Activated T-cell treated with anti-CD3 and anti-CD28 coated beads, Interleukin-2, amount 50 U/mL, for 4 hours (primary cell): ENCODE measurements at regions not wholly inside any gene's neighbourhood (a gene's known extent, or its start where the extent isn't known, plus 50 kb on each side); places are given as distances from the start of the nearest gene placed in this dataset.
"Not testable (repeated sequence)": the region's sequence is repeated elsewhere in the genome, so short reads cannot be mapped to it uniquely, and the experiment has no call there.

Experiments used
- ATAC-seq, 2 donors: fragments of 200-7000 bp; cut with Tn5 transposase; one replicate each; pipeline ENCODE4 v1.10.0; 2021
- DNase-seq: peaks from one replicate; pipeline ENCODE4 v3.0.0-alpha.2; 2020
- H3K27me3 Mint-ChIP-seq: one replicate; pipeline ENCODE4 v1.8.0; 2021; ENCODE audit warnings: low read depth, mixed read lengths
- H3K36me3 Mint-ChIP-seq: one replicate; pipeline ENCODE4 v1.8.0; 2022; ENCODE audit warnings: mixed read lengths; ENCODE audit not compliant: insufficient read depth
- H3K4me1 Mint-ChIP-seq: one replicate; pipeline ENCODE4 v1.8.0; 2021; ENCODE audit warnings: low read depth, mixed read lengths
- H3K4me3 Mint-ChIP-seq: one replicate; pipeline ENCODE4 v1.8.0; 2021; ENCODE audit warnings: mild to moderate bottlenecking, moderate library complexity, mixed read lengths
- H3K9me3 Mint-ChIP-seq: one replicate; pipeline ENCODE4 v1.8.0; 2021; ENCODE audit warnings: mixed read lengths

- H3K4me1 Mint-ChIP-seq: no peaks in the 10 kb centered on the region
- no peaks in the 10 kb centered on the region for H3K9me3 Mint-ChIP-seq
- ATAC-seq (no peak), DNase-seq (no peak)
- H3K27me3 Mint-ChIP-seq: peaks cover 9% of the 10 kb centered on the region
- no peak overlapping the region for H3K4me3 Mint-ChIP-seq
- no peaks in the 10 kb centered on the region for H3K36me3 Mint-ChIP-seq
Measured at GRCh38 chr2:126979039-126980003, 80.6 kb downstream of the TEX51 start.

DNA sequence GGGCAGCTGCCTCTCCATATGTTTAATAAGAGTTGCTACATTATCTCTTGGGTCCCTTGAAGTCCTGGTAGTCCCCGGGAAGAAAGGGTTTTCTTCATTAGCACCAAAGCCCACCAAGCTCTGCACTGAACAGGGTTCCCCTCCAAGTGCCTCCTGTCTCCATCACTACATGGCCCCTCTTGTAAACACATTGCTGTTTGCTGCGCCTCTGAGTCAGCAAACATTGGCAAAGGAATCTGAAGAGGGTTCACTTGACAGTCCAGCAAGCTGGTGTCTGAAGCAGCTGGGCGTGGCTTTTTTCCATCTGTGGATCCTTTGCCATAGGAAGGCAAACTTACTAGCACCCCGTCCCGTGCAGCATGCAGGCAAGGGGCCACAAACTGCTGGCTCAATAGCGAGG, 82.8 kb downstream of the TEX51 start:
- Mint-ChIP-seq H3K4me1 (no peaks in the 10 kb centered on the region), H3K27me3 (peaks cover 13% of the 10 kb centered on the region), H3K36me3 (no peaks in the 10 kb centered on the region), H3K9me3 (no peaks in the 10 kb centered on the region), H3K4me3 (no peak overlapping the region)
- no peak for DNase-seq
- ATAC-seq: no peak

DNA sequence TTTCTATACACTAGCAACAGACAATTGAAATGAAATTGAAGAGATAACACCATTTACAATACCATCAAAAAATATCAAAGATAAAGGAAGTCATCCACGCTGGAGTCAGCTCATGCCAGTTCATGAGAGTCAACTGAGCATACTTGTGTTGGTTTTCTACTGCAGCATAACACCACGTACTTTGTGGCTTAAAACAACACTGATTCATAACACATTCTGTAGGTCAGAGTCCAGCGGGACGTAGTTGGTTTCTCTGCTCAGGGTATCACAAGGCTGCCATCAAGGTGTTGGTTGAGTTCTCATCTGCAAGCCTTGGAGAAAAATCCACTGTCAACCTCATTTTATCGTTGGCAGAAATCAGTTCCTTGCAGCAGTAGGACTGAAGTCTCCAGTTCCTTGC, 84.2 kb downstream of the TEX51 start:
- Mint-ChIP-seq H3K36me3 (no peaks in the 10 kb centered on the region), H3K27me3 (peaks cover 16% of the 10 kb centered on the region), H3K4me1 (no peaks in the 10 kb centered on the region), H3K4me3 (no peak overlapping the region), H3K9me3 (no peaks in the 10 kb centered on the region)
- ATAC-seq (no peak), DNase-seq (no peak)

DNA sequence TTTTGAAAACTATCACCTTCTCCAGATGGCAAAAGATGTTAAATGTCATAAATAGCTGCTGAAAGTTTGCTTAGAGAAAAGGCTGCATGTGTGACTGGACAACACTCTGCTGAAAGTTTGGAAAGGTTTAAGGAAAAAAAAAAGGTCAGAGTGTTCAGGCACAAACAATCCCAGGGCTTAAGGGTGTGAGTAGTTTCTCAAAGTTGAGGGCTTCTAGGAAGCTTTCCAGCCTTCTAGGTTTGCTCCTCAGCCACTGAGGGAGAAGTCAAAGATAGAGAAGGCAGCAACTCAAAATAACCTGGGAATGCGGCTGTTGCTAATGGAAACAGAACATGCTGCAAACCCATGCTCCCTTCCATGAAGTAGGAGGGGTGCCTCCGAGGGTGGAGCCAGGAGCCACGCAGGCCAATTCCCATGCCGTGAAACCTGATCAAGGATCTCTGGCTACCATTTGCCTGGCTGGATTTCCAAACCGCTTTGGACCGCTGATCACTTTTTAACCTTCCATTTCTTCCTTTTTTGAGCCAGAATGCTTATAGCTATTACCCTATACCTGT, 88.0 kb downstream of the TEX51 start:
- H3K4me1 Mint-ChIP-seq: no peaks in the 10 kb centered on the region
- ATAC-seq (no peak), DNase-seq (no peak)
- no peaks in the 10 kb centered on the region for H3K36me3 Mint-ChIP-seq
- H3K4me3 Mint-ChIP-seq: no peak overlapping the region
- H3K9me3 Mint-ChIP-seq: peaks cover 5% of the 10 kb centered on the region
- peaks cover 25% of the 10 kb centered on the region for H3K27me3 Mint-ChIP-seq

GRCh38 chr2:126988482-126988881, 89.8 kb downstream of the TEX51 start:
- peaks cover 5% of the 10 kb centered on the region for H3K9me3 Mint-ChIP-seq
- no peak for DNase-seq
- peaks cover 37% of the 10 kb centered on the region for H3K27me3 Mint-ChIP-seq
- H3K36me3 Mint-ChIP-seq: no peaks in the 10 kb centered on the region
- ATAC-seq: no peak
- no peak overlapping the region for H3K4me3 Mint-ChIP-seq
- no peaks in the 10 kb centered on the region for H3K4me1 Mint-ChIP-seq

GRCh38 chr2:126989064-126989463, 90.4 kb downstream of the TEX51 start:
- not testable (repeated sequence) for ATAC-seq, H3K4me3 Mint-ChIP-seq, H3K9me3 Mint-ChIP-seq, H3K36me3 Mint-ChIP-seq, DNase-seq, H3K4me1 Mint-ChIP-seq
- H3K27me3 Mint-ChIP-seq: peaks cover 37% of the 10 kb centered on the region

DNA sequence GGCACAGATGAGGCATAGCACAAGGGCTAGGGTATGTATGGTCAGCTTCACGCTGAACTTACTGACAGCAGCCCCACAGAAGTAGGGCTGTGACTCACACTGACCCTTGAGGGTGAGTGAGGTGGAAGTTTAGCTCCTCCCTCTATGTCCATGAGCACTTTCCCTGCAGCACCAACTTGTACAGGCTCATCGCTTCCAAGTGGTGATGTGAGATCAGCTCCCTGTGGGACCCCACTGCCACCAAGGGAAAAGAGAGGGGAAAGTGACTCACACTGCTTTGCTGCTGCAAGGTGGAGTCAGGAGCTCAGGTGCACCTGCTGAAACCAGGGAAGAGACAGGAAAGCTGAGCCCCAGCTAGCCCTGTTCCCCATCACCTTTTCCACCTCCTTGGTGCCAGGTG, 91.5 kb downstream of the TEX51 start:
- no peak for ATAC-seq
- Mint-ChIP-seq H3K36me3 (no peaks in the 10 kb centered on the region), H3K27me3 (peaks cover 37% of the 10 kb centered on the region), H3K9me3 (peaks cover 5% of the 10 kb centered on the region), H3K4me1 (no peaks in the 10 kb centered on the region), H3K4me3 (no peak overlapping the region)
- no peak for DNase-seq

DNA sequence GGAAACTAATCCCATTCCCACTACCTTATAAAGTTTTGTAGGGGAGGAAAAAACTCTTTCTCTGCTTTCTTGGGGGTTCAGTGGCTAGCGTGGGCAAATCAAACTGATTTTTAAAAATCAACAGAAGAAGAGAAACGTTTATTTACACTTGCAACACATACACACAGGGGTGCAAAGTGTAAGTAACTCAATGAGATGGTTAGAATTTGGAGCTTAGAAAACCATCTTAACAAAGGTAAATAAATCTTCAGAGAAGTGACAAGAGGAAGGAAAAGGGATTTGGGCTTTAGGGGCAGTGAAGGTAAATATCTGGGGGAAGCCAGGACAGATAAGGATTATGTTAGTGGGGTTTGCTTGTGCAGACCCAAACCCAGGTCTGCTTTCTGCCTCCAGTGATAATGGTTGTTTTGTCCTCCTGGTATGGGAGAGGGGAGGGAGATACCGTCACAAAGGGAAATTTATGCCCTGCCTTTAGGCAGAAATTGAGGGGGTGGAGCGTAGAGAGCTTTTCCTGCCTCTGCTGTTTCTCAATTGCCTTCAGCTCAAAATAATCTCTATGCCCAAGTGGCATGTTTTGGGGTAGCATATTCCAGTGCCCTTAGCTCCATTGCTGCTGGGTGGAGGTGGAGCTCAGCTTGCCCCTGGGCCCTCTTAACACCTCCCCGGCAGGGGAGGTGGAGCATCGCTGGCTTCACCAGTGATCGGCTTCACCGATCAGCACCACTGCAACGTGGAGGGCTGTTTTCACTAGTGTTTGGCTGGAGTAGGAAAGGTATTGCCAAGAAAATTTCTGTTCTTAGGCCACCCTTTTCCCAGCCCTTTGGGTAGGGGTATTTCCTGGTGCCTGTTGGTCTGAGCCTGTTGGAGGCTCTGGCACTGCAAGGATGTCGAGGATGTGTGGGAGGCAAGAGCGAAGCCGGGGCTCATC, 92.2 kb downstream of the TEX51 start:
- DNase-seq: no peak
- no peak for ATAC-seq
- H3K9me3 Mint-ChIP-seq: peaks cover 5% of the 10 kb centered on the region
- peaks cover 34% of the 10 kb centered on the region for H3K27me3 Mint-ChIP-seq
- H3K4me1 Mint-ChIP-seq: no peaks in the 10 kb centered on the region
- H3K36me3 Mint-ChIP-seq: no peaks in the 10 kb centered on the region
- no peak overlapping the region for H3K4me3 Mint-ChIP-seq

- H3K9me3 Mint-ChIP-seq: peaks cover 5% of the 10 kb centered on the region
- H3K4me1 Mint-ChIP-seq: no peaks in the 10 kb centered on the region
- ATAC-seq (no peak), DNase-seq (no peak)
- H3K4me3 Mint-ChIP-seq: no peak overlapping the region
- peaks cover 33% of the 10 kb centered on the region for H3K27me3 Mint-ChIP-seq
- H3K36me3 Mint-ChIP-seq: no peaks in the 10 kb centered on the region
Measured at GRCh38 chr2:126994340-126994777, 95.7 kb downstream of the TEX51 start.

GRCh38 chr2:126995621-126996377, 97.1 kb downstream of the TEX51 start:
- ATAC-seq (no peak), DNase-seq (no peak)
- Mint-ChIP-seq H3K27me3 (peaks cover 18% of the 10 kb centered on the region), H3K9me3 (no peaks in the 10 kb centered on the region), H3K4me3 (no peak overlapping the region), H3K36me3 (no peaks in the 10 kb centered on the region), H3K4me1 (no peaks in the 10 kb centered on the region)

DNA sequence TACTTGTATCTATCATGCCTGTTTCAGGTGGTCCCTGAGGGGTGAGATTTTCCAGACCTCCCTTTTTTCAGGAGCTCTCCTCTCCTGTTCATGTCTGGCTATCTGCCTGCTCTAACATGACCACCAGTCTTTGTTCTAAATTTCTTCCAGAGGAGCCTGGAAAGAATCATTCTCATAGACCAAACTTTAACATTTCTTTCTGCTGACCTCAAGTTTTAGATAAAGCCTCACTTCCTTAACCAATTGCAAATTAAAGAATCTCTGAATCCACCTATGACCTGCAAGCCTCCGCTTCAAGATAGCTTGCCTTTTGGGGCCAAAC, 97.6 kb downstream of the TEX51 start:
- peaks cover 16% of the 10 kb centered on the region for H3K27me3 Mint-ChIP-seq
- no peaks in the 10 kb centered on the region for H3K36me3 Mint-ChIP-seq
- H3K4me3 Mint-ChIP-seq: no peak overlapping the region
- no peaks in the 10 kb centered on the region for H3K4me1 Mint-ChIP-seq
- no peaks in the 10 kb centered on the region for H3K9me3 Mint-ChIP-seq
- ATAC-seq (no peak), DNase-seq (no peak)
